ENCODE measurements at regions not wholly inside any gene's neighbourhood (a gene's known extent, or its start where the extent isn't known, plus 50 kb on each side); places are given as distances from the start of the nearest gene placed in this dataset.
"Not testable (repeated sequence)": the region's sequence is repeated elsewhere in the genome, so short reads cannot be mapped to it uniquely, and the experiment has no call there.

DNA sequence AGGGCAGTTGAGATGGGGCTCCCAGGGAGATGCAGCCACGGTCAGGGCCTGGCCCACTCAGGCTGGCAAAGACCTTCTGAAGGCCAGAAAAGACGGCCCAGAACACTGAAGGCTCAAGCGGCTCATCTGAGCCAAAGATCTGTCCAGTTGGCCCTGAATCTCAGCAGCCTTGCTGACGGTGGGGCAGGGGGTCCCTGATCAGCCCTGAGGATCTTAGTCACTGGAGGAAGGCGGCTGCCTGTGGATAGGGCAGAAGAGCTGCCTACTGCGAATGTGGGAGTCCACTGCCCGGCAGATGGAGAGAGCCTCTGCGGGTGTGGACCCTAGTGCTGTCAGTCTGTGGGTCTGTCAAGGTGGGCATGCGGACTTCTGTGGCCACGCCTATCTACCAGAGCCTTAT, 1738.2 kb downstream of the TP53TG3F start:
- no peak for DNase-seq (ENCODE audit: low read depth)

DNA sequence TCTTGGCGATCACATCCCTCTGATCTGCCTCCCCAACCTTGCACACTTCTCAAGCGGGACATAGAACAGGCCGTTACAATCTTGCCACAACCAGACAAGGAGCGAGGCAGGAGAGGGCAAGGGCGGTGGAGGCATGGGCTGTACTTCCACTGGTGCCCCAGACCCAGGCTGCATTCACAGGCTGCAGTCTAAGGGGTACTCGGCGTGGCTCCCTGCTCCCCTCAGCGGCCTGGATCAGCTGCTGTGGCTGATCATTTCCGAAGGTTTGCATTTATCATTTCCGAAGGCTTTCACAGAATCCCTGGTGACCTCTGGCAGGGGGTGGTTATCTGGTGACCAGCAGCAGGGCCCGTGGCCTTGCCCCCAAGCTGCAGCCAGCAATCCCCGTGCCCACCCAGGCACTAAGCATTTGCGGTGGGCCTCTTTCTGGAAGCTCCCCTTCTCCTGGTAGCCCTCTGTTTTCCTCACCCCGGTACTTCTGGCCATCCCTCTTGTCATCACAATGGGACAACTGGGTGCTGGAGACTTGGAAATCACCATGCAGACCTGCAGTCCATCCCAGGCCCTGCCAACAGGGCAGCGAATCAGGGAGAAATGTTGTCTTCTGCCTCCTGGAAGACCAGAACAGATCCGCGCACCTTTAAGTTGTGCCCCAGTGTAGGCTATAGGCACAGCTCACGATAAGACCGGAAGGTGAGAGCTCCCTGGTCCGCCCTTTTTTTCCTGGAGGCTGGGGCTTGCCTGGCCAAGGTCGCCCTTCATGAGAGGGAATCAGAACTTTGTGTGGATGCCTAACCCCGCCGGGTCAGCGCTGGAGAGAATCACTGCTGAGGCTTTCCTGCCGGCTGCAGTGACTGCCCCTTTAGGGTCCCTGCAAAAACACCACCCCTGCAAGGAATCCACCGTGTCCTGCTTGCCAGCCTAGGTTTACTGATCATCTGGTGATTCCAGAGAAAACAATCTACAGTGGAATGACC, 1739.1 kb downstream of the TP53TG3F start:
- no peak for DNase-seq (ENCODE audit: low read depth)

DNA sequence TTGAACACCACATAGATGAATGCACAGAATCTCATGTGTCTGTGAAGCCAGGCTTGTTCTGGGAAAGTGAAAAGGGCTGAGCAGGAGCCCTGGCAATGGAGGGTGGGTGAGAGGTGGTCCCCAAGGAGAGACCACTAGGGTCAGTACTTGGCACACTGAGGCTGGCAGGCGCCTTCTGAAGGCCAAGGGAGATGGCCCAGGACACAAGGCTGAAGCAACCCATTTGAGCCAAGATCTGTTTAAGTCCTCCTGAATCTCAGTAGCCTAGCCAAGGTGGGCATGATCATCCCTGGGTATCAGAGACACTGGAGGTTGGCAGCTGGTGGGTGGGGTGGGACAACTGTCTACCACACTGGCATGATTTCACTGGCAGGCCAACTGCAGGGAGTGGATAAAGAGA, 1741.2 kb downstream of the TP53TG3F start:
- DNase-seq (ENCODE audit: low read depth): no peak

DNA sequence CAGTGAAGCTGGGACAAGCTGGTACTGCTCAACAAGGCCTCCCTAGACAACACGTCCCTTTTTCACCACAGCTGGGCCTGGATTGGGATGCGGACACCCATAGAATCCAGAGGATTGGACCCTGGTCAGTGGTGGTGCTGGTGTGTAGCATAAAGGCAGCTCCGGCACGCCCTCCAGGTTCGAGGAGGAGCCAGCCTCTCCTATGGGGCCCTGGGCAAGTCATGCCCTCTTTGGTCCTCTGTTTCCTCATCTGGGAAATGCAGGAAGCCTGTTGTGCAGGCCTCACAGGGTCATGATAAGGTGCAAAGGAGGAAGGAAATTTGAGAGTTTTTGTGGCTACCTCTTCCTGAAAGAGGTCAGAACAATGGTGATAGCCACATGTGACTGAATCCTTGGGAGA, 1741.7 kb downstream of the TP53TG3F start:
- no peak for DNase-seq (ENCODE audit: low read depth)

DNA sequence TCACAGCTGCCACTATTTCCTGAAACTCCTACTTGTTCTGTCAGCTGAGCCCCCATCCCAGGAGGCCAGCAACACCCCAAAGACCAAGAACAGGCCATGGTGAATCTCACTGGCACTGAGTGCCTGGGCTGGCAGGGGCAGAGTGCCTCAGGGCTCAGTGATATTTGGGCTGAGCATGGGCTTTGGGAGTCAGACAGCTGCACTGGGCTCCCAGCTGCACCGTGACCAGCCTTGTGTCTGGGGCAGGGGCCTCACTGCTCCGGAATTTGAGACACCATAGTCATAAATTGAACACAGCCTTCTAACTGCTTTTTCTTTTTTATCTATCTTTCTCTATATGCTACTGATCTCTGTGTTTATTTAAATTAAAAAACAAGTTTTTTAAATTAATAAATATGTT, 1744.2 kb downstream of the TP53TG3F start:
- no peak for DNase-seq (ENCODE audit: low read depth)

DNA sequence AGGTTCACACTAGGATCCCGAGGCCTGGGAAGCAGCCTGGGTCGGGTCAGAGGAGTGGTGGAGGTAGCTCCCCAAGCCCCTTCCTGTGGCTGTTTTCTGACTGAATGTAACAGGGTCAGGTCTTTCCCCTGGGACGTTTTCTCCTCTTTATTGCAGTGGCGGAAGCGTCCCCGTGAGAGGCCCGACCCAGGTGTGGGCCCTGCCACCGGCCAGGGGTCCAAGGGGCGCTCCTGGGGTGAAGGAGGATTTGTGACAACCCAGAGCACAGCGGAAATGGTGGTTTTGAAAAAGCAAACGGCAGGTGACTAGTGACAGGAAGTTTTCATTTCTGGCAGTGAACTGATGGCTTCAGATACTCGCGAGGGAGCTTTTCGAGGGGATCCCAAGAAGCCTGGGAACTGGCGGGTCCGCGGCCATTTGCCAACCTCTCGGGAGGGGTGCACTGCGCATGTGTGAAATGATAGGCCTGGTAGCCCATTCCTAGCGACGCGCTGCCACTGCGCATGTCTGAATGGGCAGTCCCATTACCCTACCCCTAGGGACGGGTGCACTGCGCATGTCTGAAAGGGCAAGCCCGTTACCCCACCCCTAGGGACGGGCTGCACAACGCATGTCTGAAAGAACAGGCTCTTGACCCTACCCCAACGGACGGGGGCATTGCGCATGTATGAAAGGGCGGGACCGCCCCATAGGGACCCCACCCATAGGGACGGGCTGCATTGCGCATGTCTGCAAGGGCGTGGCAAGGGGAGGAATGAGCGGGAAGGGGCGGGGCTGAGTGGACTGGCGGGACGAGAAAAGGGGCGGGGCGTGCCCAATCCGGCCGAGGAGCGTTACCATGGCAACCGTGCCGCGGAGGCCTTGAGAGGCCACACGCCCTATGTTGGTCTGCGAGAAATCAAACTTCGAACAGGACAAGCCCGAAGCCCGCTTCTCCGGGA, 1747.9 kb downstream of the TP53TG3F start:
- no peak for DNase-seq (ENCODE audit: low read depth)

DNA sequence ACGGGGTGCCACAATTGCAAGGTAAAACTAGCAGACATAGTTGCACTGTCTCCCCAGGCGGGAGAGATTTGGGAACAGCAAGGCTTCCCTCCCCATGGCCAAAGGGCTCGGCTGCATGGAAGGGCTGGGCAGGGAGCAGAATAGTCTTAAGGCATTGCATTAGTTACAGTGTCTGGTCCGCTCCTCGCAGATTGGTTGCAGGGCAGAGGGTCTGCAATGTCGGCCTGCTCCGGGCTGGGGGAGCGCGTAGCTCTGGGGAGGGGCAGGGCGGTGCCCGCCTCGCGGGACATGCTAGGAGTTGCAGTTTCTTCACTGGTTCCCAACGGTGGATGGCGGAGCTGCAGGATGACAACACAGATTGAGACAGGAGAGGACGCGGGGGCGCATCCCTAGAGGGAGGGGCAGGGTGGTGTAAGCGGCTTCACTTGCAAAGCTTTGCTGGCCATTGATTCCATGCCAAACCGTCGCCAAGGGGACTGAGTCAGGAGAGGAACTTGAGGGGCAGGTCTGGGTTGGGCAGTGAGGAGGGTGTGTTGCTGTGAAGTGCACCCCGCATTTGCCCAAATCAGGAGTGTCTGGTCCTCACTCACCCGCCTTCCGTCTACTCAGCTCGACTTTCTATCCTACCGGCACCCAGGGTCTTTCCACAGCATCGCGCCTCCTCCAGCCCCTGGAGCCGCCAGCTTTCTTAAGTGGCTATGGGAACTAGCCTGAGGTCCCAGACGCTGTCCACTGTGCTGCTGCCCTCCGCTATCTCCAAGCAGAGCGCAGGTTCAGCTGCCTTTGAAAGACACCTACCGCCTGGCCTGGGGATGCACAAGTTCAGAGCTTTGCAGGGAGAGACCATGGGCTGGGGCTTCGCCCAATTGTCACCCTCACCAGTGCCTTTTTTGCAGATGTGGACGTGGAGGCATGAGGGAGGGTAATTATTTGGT, 1748.9 kb downstream of the TP53TG3F start:
- no peak for DNase-seq (ENCODE audit: low read depth)

DNA sequence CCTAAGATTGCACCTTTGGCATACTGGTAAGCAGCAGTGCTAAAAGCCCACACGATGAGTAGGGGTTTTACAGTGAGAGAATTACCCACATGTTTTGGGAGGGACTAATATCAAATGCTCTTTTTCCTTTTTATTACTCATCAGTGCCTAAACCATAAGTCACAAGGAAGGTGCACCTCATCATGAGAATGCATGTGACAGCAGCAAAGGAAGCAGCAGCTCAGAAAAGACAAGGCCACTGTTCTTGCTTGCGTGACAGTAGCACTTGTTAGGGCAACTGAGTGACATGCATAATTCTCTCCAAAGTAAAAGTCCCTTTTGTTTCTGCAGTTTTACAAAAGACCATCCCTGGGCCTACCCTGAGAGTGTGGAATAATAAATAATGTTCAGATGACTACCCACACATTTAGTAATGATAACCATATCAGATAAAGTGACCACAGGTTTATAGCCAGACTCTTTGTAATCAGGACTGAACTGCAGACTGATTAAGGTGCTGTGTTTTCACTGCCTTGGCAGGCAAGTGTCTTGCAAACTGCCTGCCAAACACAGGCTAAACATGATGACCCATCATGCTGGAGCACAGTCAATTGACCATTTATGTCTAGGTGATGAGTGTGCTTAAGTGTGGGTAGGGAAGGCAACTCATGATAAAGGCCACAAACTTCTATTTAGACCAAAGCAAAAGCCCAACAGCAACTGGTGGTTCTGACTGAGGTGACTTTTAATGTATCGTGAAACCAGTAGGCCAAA, 1751.4 kb downstream of the TP53TG3F start:
- no peak for DNase-seq (ENCODE audit: low read depth)

DNA sequence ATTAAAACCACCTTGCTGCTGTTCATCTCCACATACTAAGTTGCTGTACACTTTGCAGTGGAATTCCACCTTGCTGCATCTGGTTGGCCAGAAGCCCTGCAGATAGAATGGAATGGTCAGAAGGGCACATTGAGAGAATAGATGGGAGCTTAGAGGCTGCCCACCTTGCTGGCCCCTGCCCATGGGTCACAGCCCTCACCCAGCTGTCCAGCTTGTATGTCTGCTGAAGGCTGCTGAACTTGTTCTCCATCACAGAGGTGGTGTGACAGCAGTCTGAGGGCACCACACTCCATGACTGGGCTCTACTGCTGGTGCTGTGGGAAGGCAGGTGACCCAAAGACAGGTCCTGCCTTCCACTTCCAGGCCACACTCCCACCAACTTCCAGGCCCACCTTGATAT, 1755.4 kb downstream of the TP53TG3F start:
- no peak for DNase-seq (ENCODE audit: low read depth)

DNA sequence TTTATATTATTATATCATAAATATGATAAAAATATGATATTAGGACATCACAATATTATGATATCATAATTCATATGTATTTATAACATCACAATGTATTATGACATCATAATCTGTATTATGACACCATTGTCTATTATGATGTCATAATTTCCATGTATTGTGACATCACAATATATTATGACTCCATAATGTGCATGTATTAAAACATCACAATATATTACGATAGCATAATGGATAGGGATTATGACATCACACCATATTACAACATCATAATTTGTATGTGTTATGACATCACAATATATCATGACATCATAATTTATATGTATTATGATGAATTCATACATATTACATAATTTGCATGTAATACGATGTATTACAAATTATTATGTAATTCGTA, 1755.9 kb downstream of the TP53TG3F start:
- no peak for DNase-seq (ENCODE audit: low read depth)

DNA sequence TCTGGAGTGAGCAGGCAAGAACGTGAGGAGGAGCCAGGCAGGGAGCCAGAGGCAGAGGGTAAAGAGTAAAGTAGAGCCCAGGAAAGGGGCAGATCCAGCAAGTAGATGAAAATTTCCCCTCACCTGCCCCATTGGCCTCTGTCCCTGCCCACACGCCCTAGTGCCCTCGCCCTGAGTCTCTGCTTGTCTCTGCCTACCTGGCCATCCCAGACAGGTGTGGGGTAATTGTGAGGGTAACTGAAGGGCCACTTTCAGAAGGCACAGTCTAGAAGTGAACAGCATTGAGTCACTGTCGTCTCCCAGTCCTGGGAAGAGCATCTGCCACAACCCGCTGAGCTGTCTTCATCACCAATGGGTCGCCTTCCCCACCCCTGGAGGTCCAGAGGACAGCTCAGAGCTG, 1756.8 kb downstream of the TP53TG3F start:
- DNase-seq (ENCODE audit: low read depth): not testable (repeated sequence)

DNA sequence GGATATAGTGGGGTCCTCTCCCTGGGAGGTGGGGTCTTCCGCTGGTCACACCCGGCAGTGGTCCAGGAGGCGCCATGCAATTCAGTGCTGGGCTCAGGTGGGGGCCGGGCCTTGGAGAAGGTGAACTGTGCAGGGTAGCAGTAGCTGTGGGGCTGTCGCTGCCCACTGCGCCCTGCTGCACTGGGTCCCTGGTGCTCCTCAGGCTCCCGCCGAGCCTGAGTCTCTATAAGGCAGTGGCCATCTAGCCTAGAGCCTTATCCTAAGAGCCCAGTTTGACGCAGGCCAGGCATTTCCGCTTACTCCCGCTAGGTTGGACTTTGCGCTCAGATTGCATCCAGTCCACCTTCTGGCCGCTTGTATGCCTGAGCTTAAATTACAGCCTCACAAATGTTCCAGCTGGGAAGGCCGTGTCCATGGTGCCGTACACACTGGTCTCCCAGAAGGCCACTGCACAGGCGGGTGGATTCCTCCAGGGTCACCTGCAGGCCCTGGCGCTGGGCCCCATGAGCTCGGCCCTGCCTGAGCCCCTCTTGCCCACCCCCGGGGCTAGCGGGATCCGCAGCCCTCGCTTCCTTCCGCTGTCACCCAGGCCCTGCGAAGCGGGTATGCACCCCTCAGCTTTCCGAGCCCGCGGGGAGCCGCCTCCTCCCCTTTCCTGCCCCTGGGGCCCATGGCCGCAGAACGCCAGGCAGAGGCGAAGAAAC, 1762.2 kb downstream of the TP53TG3F start:
- no peak for DNase-seq (ENCODE audit: low read depth)

DNA sequence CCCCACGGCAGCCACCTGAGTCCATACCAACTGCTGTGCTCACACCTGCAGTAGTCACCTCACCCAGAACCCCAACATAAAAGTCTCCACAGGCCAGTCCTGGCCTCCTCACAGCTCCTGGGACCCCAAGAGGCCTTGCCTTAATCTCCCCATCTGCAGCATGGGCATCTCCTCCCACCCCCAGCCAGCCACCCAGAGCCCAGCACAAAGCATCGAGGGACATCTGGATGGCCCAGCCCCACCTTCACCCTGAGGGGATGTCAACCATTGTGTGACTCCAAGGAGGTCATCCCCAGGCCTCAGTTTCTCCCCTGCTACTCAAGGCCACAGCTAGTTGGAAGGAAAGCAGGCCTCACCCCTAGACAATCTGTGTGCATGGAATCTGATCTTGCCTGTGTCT, 1775.3 kb downstream of the TP53TG3F start:
- DNase-seq (ENCODE audit: low read depth): no peak

DNA sequence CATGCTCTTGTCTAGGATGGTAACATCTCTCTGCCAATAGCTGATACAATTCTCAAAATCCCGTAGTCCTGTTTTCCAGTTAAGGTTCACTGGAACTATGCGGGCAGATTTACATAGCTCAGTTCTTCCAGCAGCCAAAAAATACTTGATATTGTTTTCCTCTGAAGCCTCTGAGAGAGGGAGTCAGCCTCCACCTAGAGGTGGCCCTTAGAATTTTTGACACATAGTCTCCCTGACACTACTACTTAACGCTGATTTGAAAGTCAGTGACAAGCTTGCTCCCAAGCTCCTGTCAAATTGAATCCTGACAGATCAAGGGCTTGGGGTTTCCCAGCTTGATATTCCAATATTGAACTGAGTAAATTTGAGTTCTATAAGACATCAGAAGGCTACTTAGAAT, 1780.1 kb downstream of the TP53TG3F start:
- DNase-seq (ENCODE audit: low read depth): no peak

DNA sequence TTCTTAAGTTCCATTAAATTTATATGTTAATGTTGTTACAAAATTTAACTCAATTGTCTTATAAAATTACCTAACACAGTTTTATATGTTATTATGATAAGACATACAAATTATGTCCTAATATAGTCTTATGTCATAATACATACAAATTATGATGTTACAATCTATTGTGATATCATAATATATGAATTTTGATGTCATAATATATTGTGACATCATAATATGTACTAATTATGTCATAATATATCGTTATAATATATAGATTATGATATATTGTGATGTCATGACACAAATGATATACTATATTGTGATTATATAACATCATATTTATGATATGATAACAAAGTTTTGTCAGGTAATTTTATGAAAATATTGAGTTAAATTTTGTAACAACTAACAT, 1789.6 kb downstream of the TP53TG3F start:
- no peak for DNase-seq (ENCODE audit: low read depth)

DNA sequence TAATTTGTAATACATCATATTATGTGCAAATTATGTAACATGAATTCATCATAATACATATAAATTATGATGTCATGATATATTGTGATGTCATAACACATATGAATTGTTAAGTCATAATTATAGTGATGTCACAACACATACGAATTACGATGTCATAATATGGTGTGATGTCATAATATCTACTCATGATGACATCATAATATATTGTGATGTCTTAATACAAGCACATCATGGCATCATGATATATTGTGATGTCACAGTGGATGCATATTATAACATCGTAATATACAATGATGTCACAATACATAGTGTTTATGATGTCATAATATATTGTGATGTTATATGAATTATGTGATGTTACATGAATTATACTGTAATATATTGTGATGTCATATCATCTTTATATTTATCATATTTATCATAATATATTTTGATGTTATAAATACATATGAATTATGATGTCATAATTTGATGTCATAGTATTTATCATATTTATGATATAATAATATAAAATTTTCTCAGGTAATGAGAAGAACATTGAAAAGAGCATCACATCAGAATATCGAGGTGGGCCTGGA, 1793.0 kb downstream of the TP53TG3F start:
- DNase-seq (ENCODE audit: low read depth): peak; percentile 7

DNA sequence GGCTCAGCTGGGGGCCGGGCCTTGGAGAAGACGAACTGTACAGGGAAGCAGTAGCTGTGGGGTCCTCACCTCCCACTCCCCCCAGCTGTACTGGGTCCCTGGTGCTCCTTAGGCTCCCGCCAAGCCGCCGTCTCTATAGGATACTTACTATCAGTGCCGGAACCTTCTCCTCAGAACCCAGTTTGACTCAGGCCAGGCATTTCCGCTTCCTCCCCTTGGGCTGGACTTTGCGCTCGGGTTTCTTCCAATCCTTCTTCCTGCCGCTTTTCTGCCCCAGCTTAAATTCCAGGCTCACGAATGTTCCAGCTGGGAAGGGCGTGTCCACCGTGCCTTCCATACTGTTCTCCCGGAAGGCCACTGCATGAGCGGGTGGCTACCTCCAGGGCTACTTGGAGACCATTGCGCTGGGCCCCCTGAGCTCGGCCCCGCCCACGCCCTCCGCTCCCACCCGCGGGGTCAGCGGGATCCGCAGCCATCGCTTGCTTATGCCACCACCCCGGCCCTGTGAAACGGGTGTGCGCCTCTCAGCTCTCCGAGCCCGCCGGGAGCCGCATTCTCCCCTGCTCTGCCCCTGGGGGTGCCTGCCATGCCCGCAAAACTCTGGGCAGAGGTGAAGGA, 1795.9 kb downstream of the TP53TG3F start:
- no peak for DNase-seq (ENCODE audit: low read depth)

DNA sequence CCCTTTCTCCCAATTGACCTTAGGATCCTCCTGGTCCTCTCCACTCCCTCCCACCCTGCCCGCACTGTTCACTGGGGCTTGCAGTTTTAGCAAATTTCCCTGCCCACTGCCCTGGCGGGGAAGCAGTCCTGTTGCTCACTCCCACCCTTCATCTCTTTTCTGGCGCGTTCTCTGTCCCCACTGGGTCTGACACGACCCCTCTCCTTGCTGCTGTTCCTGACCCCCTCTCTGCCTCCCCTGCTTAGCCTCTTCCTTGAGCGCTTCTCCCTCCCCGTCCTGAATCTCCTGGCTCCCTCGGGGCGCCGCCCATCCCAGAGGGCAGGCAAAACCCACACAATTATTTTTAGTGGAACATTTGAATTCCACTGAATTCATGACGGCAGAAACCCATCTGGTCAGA, 1796.4 kb downstream of the TP53TG3F start:
- no peak for DNase-seq (ENCODE audit: low read depth)

DNA sequence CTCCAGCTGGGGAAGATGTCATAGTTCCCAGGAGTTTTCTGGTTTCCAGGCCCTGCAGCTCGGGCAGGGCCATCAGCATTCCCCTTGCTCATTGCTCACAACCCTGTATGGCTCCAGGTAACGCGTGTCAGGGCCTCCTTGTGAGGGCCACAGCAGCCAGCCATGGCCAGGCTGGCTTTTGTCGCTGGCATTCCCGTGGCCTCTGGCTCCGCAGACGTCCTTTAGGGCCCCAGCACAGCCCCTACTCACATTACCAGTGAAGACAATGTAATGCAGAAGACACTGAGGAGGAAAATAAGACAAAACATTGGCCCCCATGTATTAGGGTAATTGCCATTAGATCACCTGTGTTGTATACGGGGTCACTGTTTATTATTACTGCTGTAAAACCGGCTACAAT, 1799.0 kb downstream of the TP53TG3F start:
- DNase-seq (ENCODE audit: low read depth): no peak

DNA sequence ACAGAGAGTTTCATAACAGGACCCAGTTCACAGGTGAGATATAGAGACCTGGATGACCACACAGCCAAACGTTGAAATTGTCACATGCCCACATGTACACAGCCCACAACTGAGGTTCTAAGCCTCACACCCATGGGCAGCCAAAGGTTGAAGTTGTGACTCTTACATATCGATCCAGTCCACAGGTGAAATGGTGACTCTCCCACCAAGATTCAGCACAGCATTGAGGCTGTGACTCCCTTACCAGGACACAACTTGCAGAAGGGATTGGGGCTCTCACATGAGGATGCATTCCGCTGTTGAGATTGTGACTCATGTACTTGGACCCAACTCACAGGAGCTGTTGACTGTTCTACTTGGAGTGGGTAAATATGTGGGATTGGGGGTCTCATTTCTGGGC, 1836.4 kb downstream of the TP53TG3F start:
- no peak for DNase-seq (ENCODE audit: low read depth)
